Activated T-cell treated with anti-CD3 and anti-CD28 coated beads for 4 hours (primary cell): ENCODE measurements at regions not wholly inside any gene's neighbourhood (a gene's known extent, or its start where the extent isn't known, plus 50 kb on each side); places are given as distances from the start of the nearest gene placed in this dataset.

Source experiments
- DNase-seq: peaks from one replicate; pipeline ENCODE4 v3.0.0-alpha.2; 2020

- DNase-seq: no peak
These were observed 180.5 kb upstream of the PMEPA1 start for GRCh38 chr20:57890202-57890800.

DNA sequence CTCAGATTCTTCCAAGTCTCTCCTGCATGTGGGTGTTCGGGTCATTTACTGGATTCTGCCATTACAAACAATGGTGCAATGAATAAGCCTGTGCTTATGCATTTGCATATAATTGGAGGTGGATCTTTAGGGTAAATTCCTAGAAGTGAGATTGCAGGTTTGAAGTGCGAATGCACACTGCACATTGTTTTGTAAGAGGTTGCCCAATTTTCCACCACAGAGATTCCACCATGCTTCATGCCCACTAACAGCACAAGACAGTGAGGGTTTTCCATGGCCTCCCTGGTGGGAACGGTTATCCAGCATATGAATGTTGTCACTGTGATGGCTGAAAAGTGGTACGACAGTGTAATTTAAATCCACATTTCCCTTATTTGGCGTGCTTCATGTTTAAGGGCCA is 178.8 kb upstream of the PMEPA1 start:
- DNase-seq: no peak

- no peak for DNase-seq
These were observed 175.1 kb upstream of the PMEPA1 start for GRCh38 chr20:57884956-57885355.

GRCh38 chr20:57883761-57884160 is 173.9 kb upstream of the PMEPA1 start:
- DNase-seq: no peak

GRCh38 chr20:57883224-57883623 is 173.4 kb upstream of the PMEPA1 start:
- no peak for DNase-seq

- DNase-seq: no peak
These were observed 172.8 kb upstream of the PMEPA1 start for GRCh38 chr20:57882451-57883161.

GRCh38 chr20:57881466-57882385 is 171.9 kb upstream of the PMEPA1 start:
- no peak for DNase-seq

- no peak for DNase-seq
These were observed 170.7 kb upstream of the PMEPA1 start for GRCh38 chr20:57880571-57880892.

GRCh38 chr20:57879779-57880570 is 170.2 kb upstream of the PMEPA1 start:
- DNase-seq: no peak

- no peak for DNase-seq
These were observed 169.6 kb upstream of the PMEPA1 start for GRCh38 chr20:57879437-57879778.

- DNase-seq: no peak
These were observed 169.1 kb upstream of the PMEPA1 start for GRCh38 chr20:57878786-57879424.

- no peak for DNase-seq
These were observed 168.2 kb upstream of the PMEPA1 start for GRCh38 chr20:57877995-57878394.

DNA sequence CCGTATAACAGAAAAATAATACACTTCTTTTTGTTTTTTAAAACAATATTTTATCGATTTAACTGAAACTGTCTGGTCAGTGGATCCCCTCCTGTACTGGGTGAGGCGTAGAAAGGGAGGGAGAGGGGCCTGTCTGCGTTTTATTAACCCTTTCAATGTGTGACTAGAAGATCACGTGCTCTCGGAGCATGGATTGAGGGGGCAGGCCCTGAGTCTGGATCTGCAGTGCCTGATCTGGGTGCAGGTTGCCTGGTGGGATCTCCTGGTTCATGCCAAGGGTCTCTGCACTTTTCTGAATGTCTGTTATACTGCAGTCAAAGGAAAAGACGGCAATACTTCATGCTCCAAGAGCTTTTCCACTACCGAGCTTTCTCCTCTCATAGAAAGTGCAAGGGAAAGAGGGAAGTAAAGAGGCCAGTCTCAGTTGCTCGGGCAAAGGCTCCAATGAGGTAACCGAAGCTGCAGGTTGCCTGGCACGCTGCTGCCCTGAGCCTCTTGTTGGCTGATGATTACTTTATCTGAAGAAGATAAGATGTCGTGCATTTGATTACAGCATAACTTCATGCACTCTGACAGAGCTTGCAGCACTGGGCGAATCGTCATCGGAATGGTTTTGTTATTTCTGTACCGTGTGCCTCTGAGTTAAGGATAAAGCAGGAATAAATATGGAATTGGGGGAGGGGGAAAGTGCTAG is 167.5 kb upstream of the PMEPA1 start:
- DNase-seq: no peak

DNA sequence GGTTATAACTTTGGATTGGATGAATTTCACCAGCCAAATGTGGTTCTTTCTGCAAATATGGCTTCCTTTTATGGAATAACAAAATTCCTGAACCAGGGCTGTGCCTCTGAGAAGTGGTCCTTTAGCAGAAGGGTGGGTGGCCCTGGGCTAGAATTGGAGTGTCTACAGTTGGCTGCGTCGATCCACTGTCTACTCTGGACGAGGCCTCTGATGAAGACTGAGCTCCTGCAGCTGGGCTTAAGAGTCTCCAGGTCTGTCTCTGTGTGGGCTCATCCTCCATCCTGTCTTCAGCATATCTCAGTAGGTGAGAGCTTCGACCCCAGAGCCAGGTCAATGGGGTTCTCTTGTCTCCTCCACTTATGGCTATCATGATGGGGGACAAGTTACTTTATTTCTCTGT is 166.3 kb upstream of the PMEPA1 start:
- no peak for DNase-seq

DNA sequence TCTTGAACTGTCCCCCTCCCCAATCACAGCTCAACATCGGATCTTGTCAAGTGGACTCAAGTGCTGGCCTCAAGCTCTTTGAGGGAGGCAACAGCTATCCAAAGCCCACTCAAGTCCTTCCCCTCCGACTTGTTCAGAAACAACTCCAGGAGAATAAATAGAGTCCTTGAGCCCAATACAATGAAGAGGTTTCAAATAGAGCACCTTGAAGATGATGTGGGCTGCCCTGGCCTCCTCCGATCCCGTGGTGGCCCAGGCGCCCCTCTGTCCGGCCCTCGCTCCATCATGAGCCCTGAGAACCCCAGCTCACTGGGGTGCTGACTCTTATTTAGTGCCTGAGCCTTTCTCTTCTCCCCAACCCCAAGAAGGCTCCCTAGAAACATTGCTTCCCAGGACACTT is 164.3 kb upstream of the PMEPA1 start:
- no peak for DNase-seq

DNA sequence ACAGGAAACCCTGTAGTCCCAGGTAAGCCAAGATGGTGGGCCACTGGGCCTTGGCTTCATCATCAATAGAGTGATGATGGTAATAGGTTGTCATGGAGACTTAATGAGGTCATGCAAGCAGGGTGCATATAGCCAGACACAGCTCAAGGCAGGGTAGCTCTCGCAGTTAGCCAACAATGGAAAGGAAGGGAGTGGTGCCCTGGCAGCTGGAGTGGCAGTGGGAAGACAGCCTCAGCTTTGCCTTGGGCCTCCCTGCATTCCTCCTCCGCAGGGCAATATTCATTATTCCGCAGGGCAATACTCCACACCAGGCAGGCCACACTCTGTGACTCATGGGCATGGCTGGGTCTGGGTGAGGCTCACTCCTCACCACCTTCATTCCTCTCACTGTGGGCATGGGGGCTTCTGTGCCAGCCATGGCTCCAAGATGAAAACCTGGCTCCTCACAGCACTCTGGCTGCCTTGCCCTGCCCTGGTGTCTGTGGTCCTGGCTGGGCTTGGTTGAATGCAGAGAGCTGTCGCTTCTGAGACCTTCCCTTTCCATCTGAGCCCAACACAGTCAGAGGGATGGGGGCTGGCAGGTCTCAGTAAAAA is 163.1 kb upstream of the PMEPA1 start:
- no peak for DNase-seq

GRCh38 chr20:57871237-57871632 is 161.4 kb upstream of the PMEPA1 start:
- no peak for DNase-seq

DNA sequence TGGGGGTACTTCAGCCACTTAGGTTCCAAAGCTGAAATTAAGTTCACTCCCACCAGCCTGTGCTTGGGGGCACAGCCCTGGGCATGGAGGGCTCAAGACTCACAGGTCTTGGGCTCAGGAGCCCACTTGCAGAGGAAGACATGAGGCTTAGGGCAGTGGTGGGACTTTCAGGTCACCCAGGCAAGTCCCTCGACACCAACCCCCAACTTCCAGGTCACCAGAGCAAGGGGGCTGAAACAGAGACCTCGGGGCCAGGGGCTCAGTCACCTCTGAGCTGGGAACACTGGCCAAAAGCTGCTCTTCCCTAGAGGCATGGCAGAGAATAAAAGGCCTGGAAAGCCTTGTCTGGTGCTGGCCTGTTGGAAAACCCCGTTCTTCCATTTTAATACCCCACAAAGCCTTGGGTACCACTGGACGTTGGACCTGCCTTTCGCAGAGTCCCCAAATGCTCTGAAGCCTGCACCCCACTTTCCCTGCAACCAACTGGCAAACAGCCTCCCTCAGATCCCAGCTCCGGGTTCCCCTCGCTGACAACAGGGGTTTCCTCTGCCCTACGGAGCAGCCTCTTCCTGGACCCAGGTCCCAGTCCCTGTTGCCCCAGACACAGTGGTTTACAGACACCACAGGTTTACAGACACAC is 160.9 kb upstream of the PMEPA1 start:
- no peak for DNase-seq

DNA sequence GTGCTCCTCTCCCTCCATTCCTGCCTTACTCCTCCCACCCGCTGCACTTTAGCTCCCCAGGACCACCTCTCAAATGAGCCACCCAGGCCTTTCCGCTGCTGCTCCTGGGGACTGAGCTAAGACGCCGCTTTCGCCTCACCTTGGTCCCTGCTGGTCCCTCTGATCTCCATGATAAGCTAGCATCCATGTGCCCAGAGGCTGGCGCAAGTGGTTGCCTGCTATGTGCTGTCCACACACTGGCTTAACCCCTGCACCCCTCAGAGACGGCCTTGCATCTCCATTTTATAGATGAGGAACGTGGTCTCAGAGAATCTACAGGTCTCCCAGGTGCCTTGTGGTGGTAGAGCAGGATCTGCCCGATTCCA is 160.1 kb upstream of the PMEPA1 start:
- no peak for DNase-seq

GRCh38 chr20:57869291-57869950 is 159.6 kb upstream of the PMEPA1 start:
- DNase-seq: no peak

- no peak for DNase-seq
These were observed 158.5 kb upstream of the PMEPA1 start for GRCh38 chr20:57868310-57868709.
